ENCODE measurements at regions not wholly inside any gene's neighbourhood (a gene's known extent, or its start where the extent isn't known, plus 50 kb on each side); places are given as distances from the start of the nearest gene placed in this dataset.

DNA sequence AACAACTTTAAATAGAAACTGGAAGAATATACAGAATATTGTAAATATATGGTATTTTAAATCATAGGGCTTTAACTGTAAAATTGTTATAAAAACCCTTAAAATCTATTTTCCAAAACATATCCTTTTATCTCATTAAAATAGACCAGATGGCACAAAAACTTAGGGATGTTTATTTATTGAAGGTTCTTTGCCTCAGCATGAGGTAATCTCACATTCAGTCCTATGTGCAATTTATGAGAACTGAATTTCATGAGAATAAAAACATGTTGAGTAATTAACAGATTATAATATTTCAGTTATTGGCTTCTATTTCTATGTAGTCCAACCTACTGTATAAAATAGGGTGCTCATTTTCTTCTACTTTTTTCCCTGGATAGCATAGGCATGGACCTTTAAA is 329.2 kb upstream of the PRR16 start:
- Histone ChIP-seq H3K4me1 (ENCODE audit: control insufficient read depth, extremely low read depth, insufficient read depth, low read length) (peaks cover 4% of the 10 kb centered on the region), H3K9me3 (ENCODE audit: control insufficient read depth, insufficient read depth, low read depth, low read length) (no peaks in the 10 kb centered on the region), H3K4me2 (ENCODE audit: extremely low read depth, insufficient read depth, low read length) (no peak overlapping the region), H2AFZ (ENCODE audit: low read length) (no peak overlapping the region), H3K4me3 (replicated peaks in 1 of 4; ENCODE audit: control extremely low read depth in 1 of 4, insufficient read depth in 1 of 4, low read depth in 3 of 4, low read length in 4 of 4) (no peak overlapping the region), H3K36me3 (ENCODE audit: control insufficient read depth, insufficient read depth, low read length) (no peaks in the 10 kb centered on the region), H3K27ac (ENCODE audit: insufficient read depth, low read length) (no peak overlapping the region), H3K27me3 (ENCODE audit: control insufficient read depth, insufficient read depth, low read length) (no peaks in the 10 kb centered on the region), H4K20me1 (ENCODE audit: control insufficient read depth, extremely low read depth, insufficient read depth, low read length) (no peaks in the 10 kb centered on the region), H3K9ac (ENCODE audit: insufficient read depth, low read length) (no peak overlapping the region), H3K79me2 (ENCODE audit: control insufficient read depth, insufficient read depth, low read length) (no peaks in the 10 kb centered on the region)
- TF ChIP-seq EZH2 (IDR thresholded peaks at IDR 0.05; ENCODE audit: low read length, missing control alignments), result no peak
- TF ChIP-seq, protein P1, sequence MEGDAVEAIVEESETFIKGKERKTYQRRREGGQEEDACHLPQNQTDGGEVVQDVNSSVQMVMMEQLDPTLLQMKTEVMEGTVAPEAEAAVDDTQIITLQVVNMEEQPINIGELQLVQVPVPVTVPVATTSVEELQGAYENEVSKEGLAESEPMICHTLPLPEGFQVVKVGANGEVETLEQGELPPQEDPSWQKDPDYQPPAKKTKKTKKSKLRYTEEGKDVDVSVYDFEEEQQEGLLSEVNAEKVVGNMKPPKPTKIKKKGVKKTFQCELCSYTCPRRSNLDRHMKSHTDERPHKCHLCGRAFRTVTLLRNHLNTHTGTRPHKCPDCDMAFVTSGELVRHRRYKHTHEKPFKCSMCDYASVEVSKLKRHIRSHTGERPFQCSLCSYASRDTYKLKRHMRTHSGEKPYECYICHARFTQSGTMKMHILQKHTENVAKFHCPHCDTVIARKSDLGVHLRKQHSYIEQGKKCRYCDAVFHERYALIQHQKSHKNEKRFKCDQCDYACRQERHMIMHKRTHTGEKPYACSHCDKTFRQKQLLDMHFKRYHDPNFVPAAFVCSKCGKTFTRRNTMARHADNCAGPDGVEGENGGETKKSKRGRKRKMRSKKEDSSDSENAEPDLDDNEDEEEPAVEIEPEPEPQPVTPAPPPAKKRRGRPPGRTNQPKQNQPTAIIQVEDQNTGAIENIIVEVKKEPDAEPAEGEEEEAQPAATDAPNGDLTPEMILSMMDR (conservative IDR thresholded peaks at IDR 0.05 in 1 of 2, IDR thresholded peaks at IDR 0.05 in 1 of 2; ENCODE audit: low read depth in 1 of 2, low read length in 2 of 2), result no peak
- DNase-seq (ENCODE audit: low read depth in 2 of 2), result peak in 1 of 2 donors; percentile 74

DNA sequence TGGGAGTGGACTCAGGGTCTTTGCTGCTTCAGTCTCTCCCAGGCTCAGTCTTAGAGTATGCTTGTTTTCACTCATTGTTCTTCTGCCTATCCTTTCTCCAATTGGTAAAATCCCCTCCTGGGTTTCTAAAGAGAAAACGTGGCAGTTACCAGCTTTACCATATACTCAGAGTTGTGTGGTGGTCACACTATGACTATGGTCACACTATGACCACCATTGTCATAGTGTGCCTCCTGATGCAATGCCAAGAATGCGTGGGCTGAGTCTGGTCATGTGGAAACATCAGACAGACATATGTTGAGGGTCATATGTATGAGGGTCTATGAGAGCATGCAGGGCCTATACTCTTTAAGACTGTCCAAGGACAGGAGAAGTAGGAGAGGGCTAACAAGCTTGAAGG is 326.5 kb upstream of the PRR16 start:
- Histone ChIP-seq H3K9me3 (ENCODE audit: control insufficient read depth, insufficient read depth, low read depth, low read length) (no peaks in the 10 kb centered on the region), H3K27ac (ENCODE audit: insufficient read depth, low read length) (no peak overlapping the region), H3K4me1 (ENCODE audit: control insufficient read depth, extremely low read depth, insufficient read depth, low read length) (peaks cover 4% of the 10 kb centered on the region), H3K79me2 (ENCODE audit: control insufficient read depth, insufficient read depth, low read length) (no peaks in the 10 kb centered on the region), H3K4me2 (ENCODE audit: extremely low read depth, insufficient read depth, low read length) (no peak overlapping the region), H4K20me1 (ENCODE audit: control insufficient read depth, extremely low read depth, insufficient read depth, low read length) (no peaks in the 10 kb centered on the region), H3K9ac (ENCODE audit: insufficient read depth, low read length) (no peak overlapping the region), H3K4me3 (replicated peaks in 1 of 4; ENCODE audit: control extremely low read depth in 1 of 4, insufficient read depth in 1 of 4, low read depth in 3 of 4, low read length in 4 of 4) (no peak overlapping the region), H2AFZ (ENCODE audit: low read length) (no peak overlapping the region), H3K36me3 (ENCODE audit: control insufficient read depth, insufficient read depth, low read length) (no peaks in the 10 kb centered on the region), H3K27me3 (ENCODE audit: control insufficient read depth, insufficient read depth, low read length) (no peaks in the 10 kb centered on the region)
- TF ChIP-seq EZH2 (IDR thresholded peaks at IDR 0.05; ENCODE audit: low read length, missing control alignments), result no peak
- TF ChIP-seq, protein P1 (conservative IDR thresholded peaks at IDR 0.05 in 1 of 2, IDR thresholded peaks at IDR 0.05 in 1 of 2; ENCODE audit: low read depth in 1 of 2, low read length in 2 of 2), result no peak
- no peak for DNase-seq (ENCODE audit: low read depth in 2 of 2)

DNA sequence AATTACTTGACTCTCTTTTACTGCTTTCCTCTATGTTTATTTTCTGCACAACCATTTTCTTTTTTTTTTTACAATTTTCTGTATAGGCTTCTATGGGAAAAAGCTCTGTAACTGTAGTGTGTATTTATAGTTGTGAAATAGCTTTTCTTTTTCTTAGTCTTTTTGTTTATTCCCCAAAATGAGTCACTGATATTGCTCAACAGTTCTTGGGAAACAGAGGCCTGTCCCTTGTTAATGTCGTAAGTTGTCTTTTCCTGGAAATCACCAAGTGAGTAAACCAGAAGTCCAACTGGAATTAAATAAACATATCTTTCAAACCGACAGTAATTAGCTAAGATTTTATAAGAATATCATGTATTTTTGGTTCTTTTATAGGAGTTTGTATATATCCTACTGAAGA is 325.1 kb upstream of the PRR16 start:
- Histone ChIP-seq H3K27me3 (ENCODE audit: control insufficient read depth, insufficient read depth, low read length) (no peaks in the 10 kb centered on the region), H3K4me3 (replicated peaks in 1 of 4; ENCODE audit: control extremely low read depth in 1 of 4, insufficient read depth in 1 of 4, low read depth in 3 of 4, low read length in 4 of 4) (no peak overlapping the region), H3K9ac (ENCODE audit: insufficient read depth, low read length) (no peak overlapping the region), H3K4me1 (ENCODE audit: control insufficient read depth, extremely low read depth, insufficient read depth, low read length) (peaks cover 4% of the 10 kb centered on the region), H4K20me1 (ENCODE audit: control insufficient read depth, extremely low read depth, insufficient read depth, low read length) (no peaks in the 10 kb centered on the region), H3K27ac (ENCODE audit: insufficient read depth, low read length) (peak overlapping the region; percentile 68), H3K79me2 (ENCODE audit: control insufficient read depth, insufficient read depth, low read length) (no peaks in the 10 kb centered on the region), H3K36me3 (ENCODE audit: control insufficient read depth, insufficient read depth, low read length) (no peaks in the 10 kb centered on the region), H2AFZ (ENCODE audit: low read length) (no peak overlapping the region), H3K4me2 (ENCODE audit: extremely low read depth, insufficient read depth, low read length) (no peak overlapping the region), H3K9me3 (ENCODE audit: control insufficient read depth, insufficient read depth, low read depth, low read length) (no peaks in the 10 kb centered on the region)
- DNase-seq (ENCODE audit: low read depth in 2 of 2), result peak; percentile 91 to 100
- TF ChIP-seq EZH2 (IDR thresholded peaks at IDR 0.05; ENCODE audit: low read length, missing control alignments), result no peak
- TF ChIP-seq, protein P1 (conservative IDR thresholded peaks at IDR 0.05 in 1 of 2, IDR thresholded peaks at IDR 0.05 in 1 of 2; ENCODE audit: low read depth in 1 of 2, low read length in 2 of 2), result no peak
